DOHH2 (cell line): ENCODE measurements at regions not wholly inside any gene's neighbourhood (a gene's known extent, or its start where the extent isn't known, plus 50 kb on each side); places are given as distances from the start of the nearest gene placed in this dataset.

Experiments used
- H3F3A ChIP-seq: fragments of 200-600 bp; sonication (generic), shearing (Covaris generic); 2 replicates; pipeline ENCODE4 v1.6.0; 2016; ENCODE audit warnings: antibody characterized with exemption, mild to moderate bottlenecking; ENCODE audit not compliant: control insufficient read depth, insufficient read depth
- H3K27ac ChIP-seq: fragments of 200-600 bp; sonication (generic); 2 replicates; pipeline ENCODE4 v1.5.1; 2014; ENCODE audit warnings: low read depth, mild to moderate bottlenecking, low read length, moderate library complexity
- H3K27me3 ChIP-seq: fragments of 200-600 bp; sonication (generic); 2 replicates; pipeline ENCODE4 v1.6.1; 2014; ENCODE audit warnings: mild to moderate bottlenecking, low read length, mixed read lengths; ENCODE audit not compliant: control insufficient read depth
- H3K36me3 ChIP-seq: fragments of 200-600 bp; sonication (generic); 2 replicates; pipeline ENCODE4 v1.6.1; 2014; ENCODE audit warnings: mild to moderate bottlenecking, low read length, moderate library complexity, mixed read lengths; ENCODE audit not compliant: control insufficient read depth
- H3K4me1 ChIP-seq: fragments of 200-600 bp; sonication (generic); 2 replicates; pipeline ENCODE4 v1.6.1; 2014; ENCODE audit warnings: mild to moderate bottlenecking, low read length, mixed read lengths; ENCODE audit not compliant: control insufficient read depth
- H3K4me2 ChIP-seq: fragments of 200-600 bp; sonication (generic); 2 replicates; pipeline ENCODE4 v1.6.0; 2014; ENCODE audit warnings: mild to moderate bottlenecking, low read length, moderate library complexity
- H3K4me3 ChIP-seq: fragments of 200-600 bp; sonication (generic); 2 replicates; pipeline ENCODE4 v1.5.1; 2014; ENCODE audit warnings: mild to moderate bottlenecking, low read length, mixed read lengths
- H3K79me2 ChIP-seq: fragments of 200-600 bp; sonication (generic); 2 replicates; pipeline ENCODE4 v1.6.1; 2014; ENCODE audit warnings: mild to moderate bottlenecking, low read length, mixed read lengths; ENCODE audit not compliant: control insufficient read depth
- H3K9me2 ChIP-seq: fragments of 200-600 bp; sonication (generic); replicated peaks from 2 replicates; pipeline ENCODE4 v1.6.1; 2014; ENCODE audit warnings: mild to moderate bottlenecking, low read length, mixed read lengths; ENCODE audit not compliant: control insufficient read depth
- H3K9me3 ChIP-seq: fragments of 200-600 bp; sonication (generic); 2 replicates; pipeline ENCODE4 v1.6.1; 2014; ENCODE audit warnings: antibody characterized with exemption, low read length, mixed read lengths; ENCODE audit not compliant: control insufficient read depth, insufficient read depth
- H4K20me1 ChIP-seq: fragments of 200-600 bp; sonication (generic); 2 replicates; pipeline ENCODE4 v1.6.0; 2014; ENCODE audit warnings: low read depth, mild to moderate bottlenecking, antibody characterized with exemption, low read length, moderate library complexity; ENCODE audit not compliant: control insufficient read depth, insufficient read depth
- CTCF ChIP-seq: fragments of 200-600 bp; sonication (generic); IDR thresholded peaks from one replicate; pipeline ENCODE4 v1.5.1; 2014; ENCODE audit warnings: antibody characterized with exemption, mild to moderate bottlenecking, low read depth, low read length; ENCODE audit not compliant: poor library complexity, severe bottlenecking
- EZH2phosphoT487 ChIP-seq: fragments of 200-600 bp; sonication (generic); IDR thresholded peaks from 2 replicates; pipeline ENCODE4 v1.6.1; 2017; ENCODE audit warnings: borderline replicate concordance, mild to moderate bottlenecking, antibody characterized with exemption, low read length, moderate library complexity, mixed read lengths

DNA sequence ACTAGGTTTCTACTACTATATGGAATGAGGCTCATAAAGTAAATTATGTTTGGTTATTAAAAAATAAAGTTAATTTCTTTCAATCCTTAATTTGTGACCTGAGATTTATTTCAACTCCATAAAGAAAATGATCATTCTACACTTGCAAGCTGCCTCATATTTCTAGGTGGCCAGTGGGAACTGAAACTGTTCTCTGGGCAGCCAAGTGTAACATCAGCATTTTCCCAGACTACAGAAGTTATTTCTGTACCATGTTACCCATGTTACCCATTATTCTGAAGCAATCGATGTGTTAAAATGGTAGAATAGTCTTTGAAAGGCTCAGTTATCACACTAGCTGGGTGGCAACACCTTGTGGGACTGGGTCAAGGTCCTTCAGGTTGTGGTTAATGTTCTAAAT lies 139.3 kb upstream of the FBXO11 start:
- H3K79me2 ChIP-seq: no peaks in the 10 kb centered on the region
- H3K4me1 ChIP-seq: peaks cover 3% of the 10 kb centered on the region; the same call in 1 of the 2 replicates
- no peak overlapping the region for H3K27ac ChIP-seq
- no peaks in the 10 kb centered on the region for H3K27me3 ChIP-seq
- H3K4me3 ChIP-seq: no peak overlapping the region
- no peaks in the 10 kb centered on the region for H4K20me1 ChIP-seq
- no peaks in the 10 kb centered on the region for H3F3A ChIP-seq
- H3K9me3 ChIP-seq: no peaks in the 10 kb centered on the region
- TF ChIP-seq EZH2phosphoT487 (no peak), CTCF (no peak)
- H3K9me2 ChIP-seq: no peaks in the 10 kb centered on the region
- H3K36me3 ChIP-seq: no peaks in the 10 kb centered on the region
- H3K4me2 ChIP-seq: no peak overlapping the region

- H4K20me1 ChIP-seq: no peaks in the 10 kb centered on the region
- H3K4me3 ChIP-seq: no peak overlapping the region
- no peaks in the 10 kb centered on the region for H3F3A ChIP-seq
- no peaks in the 10 kb centered on the region for H3K36me3 ChIP-seq
- no peak overlapping the region for H3K27ac ChIP-seq
- no peaks in the 10 kb centered on the region for H3K9me3 ChIP-seq
- H3K4me2 ChIP-seq: no peak overlapping the region
- H3K79me2 ChIP-seq: no peaks in the 10 kb centered on the region
- H3K27me3 ChIP-seq: no peaks in the 10 kb centered on the region
- TF ChIP-seq EZH2phosphoT487 (no peak), CTCF (no peak)
- H3K9me2 ChIP-seq: no peaks in the 10 kb centered on the region
- peaks cover 3% of the 10 kb centered on the region; the same call in 1 of the 2 replicates for H3K4me1 ChIP-seq
These were observed 142.3 kb upstream of the FBXO11 start for GRCh38 chr2:48048476-48049171.

DNA sequence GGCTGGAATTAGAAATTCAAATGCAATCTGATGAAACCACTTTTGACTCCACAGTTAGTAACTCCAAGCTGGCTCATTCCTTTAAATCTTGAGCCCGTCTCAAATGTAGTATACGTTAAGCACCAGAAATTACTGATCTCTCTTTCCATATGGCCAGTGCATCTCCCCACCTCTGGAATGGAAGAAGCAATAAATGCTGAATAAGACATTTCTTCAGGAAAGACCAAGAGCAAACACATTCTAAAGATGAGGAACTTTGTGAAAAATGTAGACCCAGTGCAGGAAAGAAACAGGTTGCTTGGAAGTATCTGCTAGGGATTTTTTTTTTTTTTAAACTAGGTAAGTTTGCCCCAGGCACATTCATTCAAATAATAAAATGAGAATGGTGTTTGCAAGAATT lies 143.1 kb upstream of the FBXO11 start:
- Histone ChIP-seq H3K27ac (no peak overlapping the region), H4K20me1 (no peaks in the 10 kb centered on the region), H3K27me3 (no peaks in the 10 kb centered on the region), H3K79me2 (no peaks in the 10 kb centered on the region), H3K4me3 (no peak overlapping the region), H3K36me3 (no peaks in the 10 kb centered on the region), H3K4me1 (peaks cover 3% of the 10 kb centered on the region; the same call in 1 of the 2 replicates), H3K9me3 (no peaks in the 10 kb centered on the region), H3F3A (no peaks in the 10 kb centered on the region), H3K9me2 (no peaks in the 10 kb centered on the region), H3K4me2 (no peak overlapping the region)
- TF ChIP-seq EZH2phosphoT487 (no peak), CTCF (no peak)

- Histone ChIP-seq H3K79me2 (no peaks in the 10 kb centered on the region), H3K4me3 (no peak overlapping the region), H3K9me2 (no peaks in the 10 kb centered on the region), H3K4me2 (no peak overlapping the region), H3K4me1 (peaks cover 1% of the 10 kb centered on the region; the same call in 1 of the 2 replicates), H4K20me1 (no peaks in the 10 kb centered on the region), H3F3A (no peaks in the 10 kb centered on the region), H3K27me3 (no peaks in the 10 kb centered on the region), H3K9me3 (no peaks in the 10 kb centered on the region), H3K27ac (no peak overlapping the region), H3K36me3 (no peaks in the 10 kb centered on the region)
- TF ChIP-seq EZH2phosphoT487 (no peak), CTCF (no peak)
These were observed 144.4 kb upstream of the FBXO11 start for GRCh38 chr2:48050711-48051110.
